Small intestine (tissue), 7 donors: ENCODE measurements at regions not wholly inside any gene's neighbourhood (a gene's known extent, or its start where the extent isn't known, plus 50 kb on each side); places are given as distances from the start of the nearest gene placed in this dataset.

Experiments
- DNase-seq, 2 donors: peaks; one replicate each; pipeline versions ENCODE4 v3.0.0 to v3.0.0-alpha.2; 2013
- FAIRE-seq: peaks from 2 replicates; lab custom pipeline; 2012; peaks lifted over from hg19 to GRCh38; lab: Jason Lieb, UNC
- H3K27ac ChIP-seq, 3 donors: one replicate each; pipeline ENCODE4 v1.5.1; 2013; ENCODE audit warnings: low read length in 2 of 3, mild to moderate bottlenecking in 2 of 3, control low read depth in 1 of 3, inconsistent platforms in 1 of 3, low read depth in 1 of 3, moderate library complexity in 1 of 3
- H3K27me3 ChIP-seq, 3 donors: one replicate each; pipeline ENCODE4 v1.6.1; 2013; ENCODE audit warnings: low read length in 3 of 3, inconsistent platforms in 1 of 3; ENCODE audit not compliant: control insufficient read depth in 3 of 3, insufficient read depth in 3 of 3
- H3K36me3 ChIP-seq, 3 donors: one replicate each; pipeline ENCODE4 v1.6.1; 2013; ENCODE audit warnings: low read length in 3 of 3, inconsistent platforms in 1 of 3, low read depth in 1 of 3, mild to moderate bottlenecking in 1 of 3, moderate library complexity in 1 of 3; ENCODE audit not compliant: control insufficient read depth in 3 of 3, insufficient read depth in 2 of 3
- H3K4me1 ChIP-seq, 3 donors: one replicate each; pipeline ENCODE4 v1.6.1; 2013; ENCODE audit warnings: low read length in 2 of 3, inconsistent platforms in 1 of 3, low read depth in 1 of 3, mild to moderate bottlenecking in 1 of 3, moderate library complexity in 1 of 3; ENCODE audit not compliant: control insufficient read depth in 3 of 3, insufficient read depth in 2 of 3
- H3K4me3 ChIP-seq, 3 donors: one replicate each; pipeline ENCODE4 v1.5.1; 2013; ENCODE audit warnings: low read length in 3 of 3, control low read depth in 1 of 3, inconsistent platforms in 1 of 3, low read depth in 1 of 3, mild to moderate bottlenecking in 1 of 3, moderate library complexity in 1 of 3
- H3K9me3 ChIP-seq, 2 donors: one replicate each; pipeline ENCODE4 v1.6.1; 2013; ENCODE audit warnings: low read depth in 1 of 2, low read length in 1 of 2; ENCODE audit not compliant: control insufficient read depth in 2 of 2, insufficient read depth in 1 of 2
- WGBS, 3 donors: extraction: QIAGEN DNeasy Blood & Tissue Kit; methylation state at CpG; one replicate each; pipeline ENCODE4 v1.1.7; 2013; 5-methylcytosine and 5-hydroxymethylcytosine counted together
- donor health status: healthy with polysubstance abuse.
- donor health status: control.
- donor health status: control.
- donor health status: Bipolar disorder and iron deficiency.
- donor health status: healthy.

DNA sequence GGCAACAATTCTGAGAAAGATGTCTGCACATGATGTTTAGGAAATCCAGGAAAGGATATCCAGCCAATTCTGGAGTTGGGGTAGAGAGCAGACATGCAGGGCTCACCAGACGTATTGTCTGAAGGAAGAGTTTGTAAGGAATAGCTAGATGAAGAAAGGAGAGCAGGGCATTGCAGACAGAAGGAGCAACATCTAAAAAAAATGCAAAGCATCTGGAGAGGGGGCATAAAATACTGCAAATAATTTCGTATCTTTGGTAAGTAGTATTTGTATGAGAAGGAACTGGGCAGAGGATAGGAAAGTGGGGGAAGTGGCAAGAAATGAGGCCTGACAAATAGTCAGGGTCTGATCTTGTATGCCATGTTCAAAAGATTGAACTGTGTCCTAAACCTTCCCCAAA lies 74.8 kb downstream of the MACIR start:
- DNase-seq, result no peak
- Histone ChIP-seq H3K9me3 (no peaks in the 10 kb centered on the region), H3K27me3 (no peaks in the 10 kb centered on the region), H3K36me3 (no peaks in the 10 kb centered on the region), H3K4me3 (no peak overlapping the region), H3K4me1 (no peaks in the 10 kb centered on the region), H3K27ac (no peak overlapping the region)
- WGBS, 3 donors, result 61 to 84% (median 80%) methylated on average over 2 of the region's 2 CpGs
- no peak for FAIRE-seq

GRCh38 chr5:103330875-103331274 lies 72.3 kb downstream of the MACIR start:
- no peaks in the 10 kb centered on the region for H3K27me3 ChIP-seq

More at GRCh38 chr5:103330875-103331274, 72.3 kb downstream of the MACIR start:
- Histone ChIP-seq H3K36me3 (no peaks in the 10 kb centered on the region), H3K27ac (no peak overlapping the region), H3K4me3 (no peak overlapping the region), H3K4me1 (no peaks in the 10 kb centered on the region), H3K9me3 (no peaks in the 10 kb centered on the region)
- 85 to 90% (median 85%) methylated on average over 2 of the region's 2 CpGs for WGBS, 3 donors
- no peak for FAIRE-seq
- no peak for DNase-seq
